Endodermal cell (in vitro differentiated cells): ENCODE measurements at regions not wholly inside any gene's neighbourhood (a gene's known extent, or its start where the extent isn't known, plus 50 kb on each side); places are given as distances from the start of the nearest gene placed in this dataset.
"Not testable (repeated sequence)": the region's sequence is repeated elsewhere in the genome, so short reads cannot be mapped to it uniquely, and the experiment has no call there.

Experiments used
- DNase-seq: peaks from one replicate; pipeline ENCODE4 v3.0.0-alpha.2; 2017
- H3K27ac ChIP-seq: 2 replicates; pipeline ENCODE4 v1.5.1; 2013; ENCODE audit warnings: mild to moderate bottlenecking, low read depth, low read length, moderate library complexity
- H3K27me3 ChIP-seq: 2 replicates; pipeline ENCODE4 v1.6.1; 2013; ENCODE audit warnings: mild to moderate bottlenecking, low read length, moderate library complexity; ENCODE audit not compliant: insufficient read depth, control insufficient read depth, poor library complexity, severe bottlenecking
- H3K36me3 ChIP-seq: 2 replicates; pipeline ENCODE4 v1.7.0; 2013; ENCODE audit warnings: mild to moderate bottlenecking, low read length, moderate library complexity; ENCODE audit not compliant: control insufficient read depth, insufficient read depth
- H3K4me1 ChIP-seq: one replicate; pipeline ENCODE4 v1.7.0; 2013; ENCODE audit warnings: low read length; ENCODE audit not compliant: control insufficient read depth, insufficient read depth
- H3K4me3 ChIP-seq: 2 replicates; pipeline ENCODE4 v1.5.1; 2013; ENCODE audit warnings: mild to moderate bottlenecking, low read length, moderate library complexity
- H3K9ac ChIP-seq: 2 replicates; pipeline ENCODE4 v1.6.1; 2013; ENCODE audit warnings: mild to moderate bottlenecking, low read length, moderate library complexity; ENCODE audit not compliant: poor library complexity, severe bottlenecking; ENCODE audit errors: extremely low read depth
- H3K9me3 ChIP-seq: 2 replicates; pipeline ENCODE4 v1.6.1; 2013; ENCODE audit warnings: mild to moderate bottlenecking, low read length, moderate library complexity; ENCODE audit not compliant: control insufficient read depth
- H3K27ac Mint-ChIP-seq: 2 replicates; pipeline ENCODE4 v1.8.0; 2020; ENCODE audit warnings: mixed read lengths
- H3K27me3 Mint-ChIP-seq: 2 replicates; pipeline ENCODE4 v1.8.0; 2021; ENCODE audit warnings: mild to moderate bottlenecking, mixed read lengths; ENCODE audit not compliant: insufficient read depth
- H3K36me3 Mint-ChIP-seq: 2 replicates; pipeline ENCODE4 v1.8.0; 2020; ENCODE audit warnings: low read depth, mixed read lengths
- H3K4me1 Mint-ChIP-seq: 2 replicates; pipeline ENCODE4 v1.8.0; 2020; ENCODE audit warnings: mixed read lengths
- H3K4me3 Mint-ChIP-seq: 2 replicates; pipeline ENCODE4 v1.8.0; 2020; ENCODE audit warnings: mild to moderate bottlenecking, moderate library complexity, mixed read lengths
- H3K9me3 Mint-ChIP-seq: 2 replicates; pipeline ENCODE4 v1.8.0; 2020; ENCODE audit warnings: mild to moderate bottlenecking, mixed read lengths
- WGBS, 2 experiments: methylation state at CpG; one replicate each; pipeline versions ENCODE4 v1.1.5 to v1.1.7; 2013; ENCODE audit warnings: missing lambda C conversion rate in 2 of 2, mixed read lengths in 1 of 2; ENCODE audit not compliant: insufficient coverage in 1 of 2, insufficient read length in 1 of 2; 5-methylcytosine and 5-hydroxymethylcytosine counted together
- TF ChIP-seq, protein P1 (sequence below): fragments of 200-600 bp; sonication (generic); conservative IDR thresholded peaks from 2 replicates; pipeline ENCODE4 v1.5.0; 2021; ENCODE audit warnings: antibody characterized with exemption, mild to moderate bottlenecking

DNA sequence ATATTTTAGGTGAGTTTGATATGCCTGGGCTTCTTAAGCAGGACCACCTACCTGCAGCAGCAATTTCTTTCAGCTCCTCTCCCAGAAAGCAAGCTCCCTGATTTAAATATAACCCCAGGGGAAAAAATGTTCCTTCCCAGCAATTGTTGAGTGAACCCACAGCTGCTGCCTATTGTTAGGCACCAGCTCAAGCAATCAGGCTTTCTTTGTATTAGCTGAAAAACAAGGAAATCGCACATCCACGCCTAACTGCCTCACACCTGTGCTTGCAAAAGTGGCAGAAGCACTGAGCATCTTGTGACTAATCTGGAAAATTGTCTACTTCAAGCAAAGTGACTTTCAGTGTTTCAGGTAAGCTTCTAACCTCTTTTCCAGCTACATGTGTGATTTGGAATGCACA lies 432.2 kb downstream of the SMARCA1 start:
- DNase-seq: peak; percentile 81
- peak overlapping the region; percentile 9 for H3K4me3 Mint-ChIP-seq
- H3K9ac ChIP-seq: no peak overlapping the region

DNA sequence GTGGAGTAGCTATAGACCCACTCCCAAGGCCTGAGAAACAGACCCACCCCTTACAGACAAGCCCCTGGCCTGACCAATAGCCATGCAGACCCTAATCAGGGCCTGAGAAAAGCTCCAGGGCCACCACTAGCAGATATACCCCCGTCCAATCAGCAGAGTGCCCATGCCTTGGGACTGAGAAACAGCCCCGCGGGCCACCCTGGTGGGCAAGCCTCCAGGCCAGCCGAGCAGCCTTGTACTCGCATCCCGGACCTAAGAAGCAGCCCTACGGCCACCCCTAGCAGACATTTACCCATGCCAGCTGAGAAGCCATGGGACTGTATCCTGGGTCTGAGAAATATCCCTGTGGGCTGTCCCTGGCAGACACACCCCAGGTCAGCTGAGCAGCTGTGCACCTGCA lies 436.5 kb downstream of the SMARCA1 start:
- no peak overlapping the region for H3K4me3 Mint-ChIP-seq
- peaks cover 36% of the 10 kb centered on the region for H3K9me3 Mint-ChIP-seq
- Histone ChIP-seq H3K27ac (no peak overlapping the region), H3K9me3 (peaks cover 22% of the 10 kb centered on the region), H3K27me3 (no peaks in the 10 kb centered on the region), H3K4me1 (no peaks in the 10 kb centered on the region), H3K36me3 (no peaks in the 10 kb centered on the region), H3K4me3 (no peak overlapping the region), H3K9ac (no peak overlapping the region)
- no peak overlapping the region for H3K27ac Mint-ChIP-seq
- H3K36me3 Mint-ChIP-seq: peaks cover 31% of the 10 kb centered on the region
- TF ChIP-seq, protein P1, sequence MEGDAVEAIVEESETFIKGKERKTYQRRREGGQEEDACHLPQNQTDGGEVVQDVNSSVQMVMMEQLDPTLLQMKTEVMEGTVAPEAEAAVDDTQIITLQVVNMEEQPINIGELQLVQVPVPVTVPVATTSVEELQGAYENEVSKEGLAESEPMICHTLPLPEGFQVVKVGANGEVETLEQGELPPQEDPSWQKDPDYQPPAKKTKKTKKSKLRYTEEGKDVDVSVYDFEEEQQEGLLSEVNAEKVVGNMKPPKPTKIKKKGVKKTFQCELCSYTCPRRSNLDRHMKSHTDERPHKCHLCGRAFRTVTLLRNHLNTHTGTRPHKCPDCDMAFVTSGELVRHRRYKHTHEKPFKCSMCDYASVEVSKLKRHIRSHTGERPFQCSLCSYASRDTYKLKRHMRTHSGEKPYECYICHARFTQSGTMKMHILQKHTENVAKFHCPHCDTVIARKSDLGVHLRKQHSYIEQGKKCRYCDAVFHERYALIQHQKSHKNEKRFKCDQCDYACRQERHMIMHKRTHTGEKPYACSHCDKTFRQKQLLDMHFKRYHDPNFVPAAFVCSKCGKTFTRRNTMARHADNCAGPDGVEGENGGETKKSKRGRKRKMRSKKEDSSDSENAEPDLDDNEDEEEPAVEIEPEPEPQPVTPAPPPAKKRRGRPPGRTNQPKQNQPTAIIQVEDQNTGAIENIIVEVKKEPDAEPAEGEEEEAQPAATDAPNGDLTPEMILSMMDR: no peak
- WGBS, 2 experiments: 90 to 98% methylated on average over 4 to 7 of the region's 7 CpGs
- H3K27me3 Mint-ChIP-seq: no peaks in the 10 kb centered on the region
- no peak for DNase-seq
- H3K4me1 Mint-ChIP-seq: peaks cover 27% of the 10 kb centered on the region

More for the DNA sequence above, 432.2 kb downstream of the SMARCA1 start:
- Mint-ChIP-seq H3K4me1 (peaks cover 59% of the 10 kb centered on the region), H3K27me3 (no peaks in the 10 kb centered on the region), H3K9me3 (peaks cover 13% of the 10 kb centered on the region), H3K36me3 (peaks cover 10% of the 10 kb centered on the region), H3K27ac (peak overlapping the region; percentile 59)
- 10 to 18% methylated on average over 2 of the region's 2 CpGs for WGBS, 2 experiments
- H3K9me3 ChIP-seq: no peaks in the 10 kb centered on the region
- no peaks in the 10 kb centered on the region for H3K27me3 ChIP-seq
- H3K4me3 ChIP-seq: peak overlapping the region; percentile 53
- peak overlapping the region; percentile 30 for H3K27ac ChIP-seq
- TF ChIP-seq, protein P1: no peak
- H3K36me3 ChIP-seq: no peaks in the 10 kb centered on the region
- H3K4me1 ChIP-seq: no peaks in the 10 kb centered on the region

DNA sequence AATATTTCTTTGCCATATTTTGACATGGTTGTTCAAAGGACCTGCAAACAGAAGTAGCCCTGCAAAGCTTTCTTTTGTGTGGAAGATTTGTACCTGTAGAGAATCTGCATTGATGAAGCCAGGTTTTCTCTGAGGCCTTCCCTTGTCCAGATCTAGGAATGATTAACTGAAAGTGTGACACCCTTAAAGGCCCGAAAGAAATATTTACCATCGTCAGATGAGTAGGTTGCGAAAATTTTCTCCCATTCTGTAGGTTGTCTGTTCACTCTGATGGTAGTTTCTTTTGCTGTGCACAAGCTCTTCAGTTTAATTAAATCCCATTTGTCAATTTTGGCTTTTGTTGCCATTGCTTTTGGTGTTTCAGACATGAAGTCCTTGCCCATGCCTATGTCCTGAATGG lies 439.0 kb downstream of the SMARCA1 start:
- not testable (repeated sequence) for H3K27ac ChIP-seq, H3K27me3 Mint-ChIP-seq, DNase-seq, H3K4me3 Mint-ChIP-seq, H3K4me1 Mint-ChIP-seq, H3K27ac Mint-ChIP-seq, H3K9ac ChIP-seq, H3K36me3 ChIP-seq, H3K27me3 ChIP-seq, H3K4me1 ChIP-seq, H3K4me3 ChIP-seq
- H3K9me3 ChIP-seq: peaks cover 34% of the 10 kb centered on the region
- H3K36me3 Mint-ChIP-seq: peaks cover 40% of the 10 kb centered on the region
- peaks cover 48% of the 10 kb centered on the region for H3K9me3 Mint-ChIP-seq
- WGBS, 2 experiments: 92% methylated on average over 3 of the region's 3 CpGs; no CpG with 5 or more reads in 1 of the 2 experiments
